ENCODE measurements at regions not wholly inside any gene's neighbourhood (a gene's known extent, or its start where the extent isn't known, plus 50 kb on each side); places are given as distances from the start of the nearest gene placed in this dataset.
A peak's percentile ranks its signal among the peaks of the same experiment; 100 is the strongest.

- no peak for TF ChIP-seq CTCF (IDR thresholded peaks at IDR 0.05; ENCODE audit: insufficient read depth, low read length, severe bottlenecking)
- Histone ChIP-seq H3K36me3 (ENCODE audit: control insufficient read depth, insufficient read depth, low read length) (no peaks in the 10 kb centered on the region), H3K4me3 (ENCODE audit: low read depth, low read length) (no peak overlapping the region), H3K27me3 (ENCODE audit: control insufficient read depth, insufficient read depth, low read length) (no peaks in the 10 kb centered on the region)
- FAIRE-seq: no peak
- no peak for DNase-seq (ENCODE audit: low read depth)
These were observed 214.3 kb upstream of the CDYL start for GRCh38 chr6:4561773-4562400.

GRCh38 chr6:4561078-4561435, 215.1 kb upstream of the CDYL start:
- DNase-seq (ENCODE audit: low read depth) (no peak), FAIRE-seq (no peak)
- Histone ChIP-seq H3K4me3 (ENCODE audit: low read depth, low read length) (no peak overlapping the region), H3K27me3 (ENCODE audit: control insufficient read depth, insufficient read depth, low read length) (no peaks in the 10 kb centered on the region), H3K36me3 (ENCODE audit: control insufficient read depth, insufficient read depth, low read length) (no peaks in the 10 kb centered on the region)
- no peak for TF ChIP-seq CTCF (IDR thresholded peaks at IDR 0.05; ENCODE audit: insufficient read depth, low read length, severe bottlenecking)

GRCh38 chr6:4560221-4561077, 215.8 kb upstream of the CDYL start:
- no peak for TF ChIP-seq CTCF (IDR thresholded peaks at IDR 0.05; ENCODE audit: insufficient read depth, low read length, severe bottlenecking)
- no peak for DNase-seq (ENCODE audit: low read depth)
- no peak for FAIRE-seq
- H3K27me3 ChIP-seq (ENCODE audit: control insufficient read depth, insufficient read depth, low read length): no peaks in the 10 kb centered on the region
- no peak overlapping the region for H3K4me3 ChIP-seq (ENCODE audit: low read depth, low read length)
- H3K36me3 ChIP-seq (ENCODE audit: control insufficient read depth, insufficient read depth, low read length): no peaks in the 10 kb centered on the region

GRCh38 chr6:4559281-4559875, 216.8 kb upstream of the CDYL start:
- no peak overlapping the region for H3K4me3 ChIP-seq (ENCODE audit: low read depth, low read length)
- H3K27me3 ChIP-seq (ENCODE audit: control insufficient read depth, insufficient read depth, low read length): no peaks in the 10 kb centered on the region
- FAIRE-seq (peak; percentile 75), DNase-seq (ENCODE audit: low read depth) (no peak)
- H3K36me3 ChIP-seq (ENCODE audit: control insufficient read depth, insufficient read depth, low read length): no peaks in the 10 kb centered on the region
- no peak for TF ChIP-seq CTCF (IDR thresholded peaks at IDR 0.05; ENCODE audit: insufficient read depth, low read length, severe bottlenecking)

GRCh38 chr6:4554645-4555044, 221.6 kb upstream of the CDYL start:
- no peak for TF ChIP-seq CTCF (IDR thresholded peaks at IDR 0.05; ENCODE audit: insufficient read depth, low read length, severe bottlenecking)
- FAIRE-seq (no peak), DNase-seq (ENCODE audit: low read depth) (peak; percentile 17)
- Histone ChIP-seq H3K36me3 (ENCODE audit: control insufficient read depth, insufficient read depth, low read length) (no peaks in the 10 kb centered on the region), H3K4me3 (ENCODE audit: low read depth, low read length) (no peak overlapping the region), H3K27me3 (ENCODE audit: control insufficient read depth, insufficient read depth, low read length) (no peaks in the 10 kb centered on the region)

All from bronchial epithelial cell (primary cell).